ENCODE measurements at regions not wholly inside any gene's neighbourhood (a gene's known extent, or its start where the extent isn't known, plus 50 kb on each side); places are given as distances from the start of the nearest gene placed in this dataset.
"Not testable (repeated sequence)": the region's sequence is repeated elsewhere in the genome, so short reads cannot be mapped to it uniquely, and the experiment has no call there.

DNA sequence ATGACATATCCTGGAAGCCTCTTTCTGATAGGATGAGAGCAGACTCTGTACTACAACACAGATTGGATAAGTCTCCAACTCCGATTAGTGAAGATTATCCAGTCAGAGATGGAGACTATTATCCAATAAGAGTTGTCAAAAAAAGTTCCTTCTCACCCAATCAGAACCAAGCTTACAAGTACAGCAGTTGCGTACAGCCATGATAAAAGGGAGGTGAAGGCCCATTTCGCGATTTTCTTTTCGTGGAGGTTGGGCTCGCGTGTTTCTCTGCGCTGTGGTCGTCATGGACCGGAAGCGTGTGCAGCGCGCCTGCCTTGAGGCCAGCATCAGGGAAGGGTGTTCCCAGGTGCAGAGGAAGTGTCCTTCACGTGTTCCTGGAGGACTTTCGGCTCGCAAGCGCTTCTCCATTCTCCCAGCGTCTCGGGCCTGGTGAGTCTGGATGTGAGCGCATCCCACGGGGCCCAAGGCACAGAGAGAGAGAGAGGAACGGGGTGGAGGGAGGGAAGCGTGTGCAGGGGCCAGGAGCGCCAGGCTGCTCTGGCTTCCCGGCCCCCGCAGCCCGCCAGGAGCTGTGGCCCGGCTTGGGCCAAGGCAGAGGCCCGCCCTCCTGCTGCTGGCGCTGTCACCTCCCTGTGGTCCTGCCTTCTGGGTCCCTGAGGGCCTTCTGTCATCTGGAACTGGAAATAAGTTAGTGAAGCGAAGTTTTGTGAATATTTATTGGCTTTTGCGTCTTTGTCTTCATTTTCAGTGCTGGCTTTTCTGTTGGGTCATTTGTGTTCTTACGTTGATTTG lies 53.9 kb downstream of the CDRT15L2 start:
- H3K27me3 ChIP-seq (ENCODE audit: control insufficient read depth, insufficient read depth, low read length); H3K36me3 ChIP-seq (ENCODE audit: control insufficient read depth, insufficient read depth, low read length); H3K4me3 ChIP-seq (ENCODE audit: low read depth, low read length); H3K9me3 ChIP-seq (ENCODE audit: control insufficient read depth, insufficient read depth, low read length); H3K9ac ChIP-seq (ENCODE audit: low read depth, low read length); H3K4me1 ChIP-seq (ENCODE audit: control insufficient read depth, insufficient read depth, low read length); H3K27ac ChIP-seq (ENCODE audit: low read depth, low read length): not testable (repeated sequence)

DNA sequence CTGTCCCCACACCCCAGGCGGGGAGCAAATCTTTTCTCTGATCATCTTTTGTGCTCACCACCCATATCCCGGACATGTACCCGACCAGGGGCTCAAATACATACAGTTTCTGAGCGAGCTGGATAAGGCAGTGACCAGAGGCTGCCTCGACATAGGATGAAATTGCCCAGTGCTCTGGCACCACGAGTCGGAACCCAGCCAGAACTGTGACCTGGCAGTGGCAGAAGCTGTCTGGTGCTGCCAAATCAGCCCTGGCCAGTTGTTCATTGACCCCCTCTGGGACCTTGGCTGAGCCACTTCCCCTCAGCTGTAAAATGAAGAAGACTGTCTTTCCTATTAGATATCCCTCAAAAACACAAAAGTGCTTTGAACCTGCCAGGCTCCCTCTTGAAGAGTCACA lies 60.6 kb downstream of the CDRT15L2 start:
- not testable (repeated sequence) for H3K27ac ChIP-seq (ENCODE audit: low read depth, low read length); H3K9me3 ChIP-seq (ENCODE audit: control insufficient read depth, insufficient read depth, low read length); H3K9ac ChIP-seq (ENCODE audit: low read depth, low read length); H3K27me3 ChIP-seq (ENCODE audit: control insufficient read depth, insufficient read depth, low read length); H3K36me3 ChIP-seq (ENCODE audit: control insufficient read depth, insufficient read depth, low read length); H3K4me1 ChIP-seq (ENCODE audit: control insufficient read depth, insufficient read depth, low read length); H3K4me3 ChIP-seq (ENCODE audit: low read depth, low read length)

- H3K4me3 ChIP-seq (ENCODE audit: low read depth, low read length); H3K9me3 ChIP-seq (ENCODE audit: control insufficient read depth, insufficient read depth, low read length); H3K9ac ChIP-seq (ENCODE audit: low read depth, low read length); H3K4me1 ChIP-seq (ENCODE audit: control insufficient read depth, insufficient read depth, low read length); H3K27ac ChIP-seq (ENCODE audit: low read depth, low read length); H3K36me3 ChIP-seq (ENCODE audit: control insufficient read depth, insufficient read depth, low read length); H3K27me3 ChIP-seq (ENCODE audit: control insufficient read depth, insufficient read depth, low read length): not testable (repeated sequence)
These were observed 67.2 kb downstream of the CDRT15L2 start for GRCh38 chr17:20646661-20647272.

- H3K27ac ChIP-seq (ENCODE audit: low read depth, low read length); H3K36me3 ChIP-seq (ENCODE audit: control insufficient read depth, insufficient read depth, low read length); H3K9ac ChIP-seq (ENCODE audit: low read depth, low read length); H3K9me3 ChIP-seq (ENCODE audit: control insufficient read depth, insufficient read depth, low read length); H3K27me3 ChIP-seq (ENCODE audit: control insufficient read depth, insufficient read depth, low read length); H3K4me3 ChIP-seq (ENCODE audit: low read depth, low read length); H3K4me1 ChIP-seq (ENCODE audit: control insufficient read depth, insufficient read depth, low read length): not testable (repeated sequence)
These were observed 69.7 kb downstream of the CDRT15L2 start for GRCh38 chr17:20649097-20649767.

DNA sequence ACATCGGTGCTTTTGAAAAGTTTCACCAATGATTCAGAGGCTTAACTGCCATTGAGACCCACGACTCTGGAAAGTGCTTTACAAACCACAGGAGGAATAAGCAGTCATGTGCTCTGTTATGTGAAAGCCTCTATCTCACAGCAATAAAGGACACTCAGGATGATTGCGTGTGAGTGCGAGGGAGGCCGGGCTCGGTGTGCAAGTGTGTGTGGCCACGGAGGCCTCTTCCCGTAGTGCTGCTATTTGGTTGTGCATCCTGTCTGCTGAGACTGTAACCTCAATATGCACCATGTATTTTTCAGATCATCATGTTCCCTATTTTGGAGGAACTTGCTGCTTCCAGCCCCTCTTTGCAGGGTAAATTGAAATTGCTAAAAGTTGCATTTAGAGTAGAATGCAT lies 71.5 kb downstream of the CDRT15L2 start:
- H3K27me3 ChIP-seq (ENCODE audit: control insufficient read depth, insufficient read depth, low read length); H3K9me3 ChIP-seq (ENCODE audit: control insufficient read depth, insufficient read depth, low read length); H3K36me3 ChIP-seq (ENCODE audit: control insufficient read depth, insufficient read depth, low read length); H3K4me1 ChIP-seq (ENCODE audit: control insufficient read depth, insufficient read depth, low read length); H3K27ac ChIP-seq (ENCODE audit: low read depth, low read length); H3K9ac ChIP-seq (ENCODE audit: low read depth, low read length); H3K4me3 ChIP-seq (ENCODE audit: low read depth, low read length): not testable (repeated sequence)

DNA sequence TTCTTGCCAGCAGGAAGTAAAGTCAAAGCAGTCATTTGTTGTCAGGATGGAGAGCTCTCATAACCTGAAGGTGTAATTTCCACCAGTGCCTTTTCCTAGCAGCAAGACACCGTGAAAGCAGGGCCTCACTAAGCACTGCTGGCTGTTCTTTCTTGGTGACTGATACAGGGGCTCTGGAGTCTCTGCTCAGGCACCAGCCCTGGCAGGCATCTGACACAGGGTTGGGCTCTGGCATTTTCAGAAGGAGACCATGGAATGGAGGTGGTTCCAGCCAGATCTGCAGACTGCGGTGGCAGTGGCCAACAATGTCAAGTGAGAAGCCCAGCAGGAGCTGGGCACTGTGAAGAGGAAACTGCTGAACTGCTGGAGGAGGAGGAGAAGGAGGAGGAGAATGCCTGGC lies 72.2 kb downstream of the CDRT15L2 start:
- H3K27me3 ChIP-seq (ENCODE audit: control insufficient read depth, insufficient read depth, low read length); H3K36me3 ChIP-seq (ENCODE audit: control insufficient read depth, insufficient read depth, low read length); H3K9ac ChIP-seq (ENCODE audit: low read depth, low read length); H3K4me1 ChIP-seq (ENCODE audit: control insufficient read depth, insufficient read depth, low read length); H3K9me3 ChIP-seq (ENCODE audit: control insufficient read depth, insufficient read depth, low read length); H3K27ac ChIP-seq (ENCODE audit: low read depth, low read length); H3K4me3 ChIP-seq (ENCODE audit: low read depth, low read length): not testable (repeated sequence)

- not testable (repeated sequence) for H3K9ac ChIP-seq (ENCODE audit: low read depth, low read length); H3K27me3 ChIP-seq (ENCODE audit: control insufficient read depth, insufficient read depth, low read length); H3K4me1 ChIP-seq (ENCODE audit: control insufficient read depth, insufficient read depth, low read length); H3K27ac ChIP-seq (ENCODE audit: low read depth, low read length); H3K4me3 ChIP-seq (ENCODE audit: low read depth, low read length); H3K9me3 ChIP-seq (ENCODE audit: control insufficient read depth, insufficient read depth, low read length); H3K36me3 ChIP-seq (ENCODE audit: control insufficient read depth, insufficient read depth, low read length)
These were observed 73.9 kb downstream of the CDRT15L2 start for GRCh38 chr17:20653391-20653790.

DNA sequence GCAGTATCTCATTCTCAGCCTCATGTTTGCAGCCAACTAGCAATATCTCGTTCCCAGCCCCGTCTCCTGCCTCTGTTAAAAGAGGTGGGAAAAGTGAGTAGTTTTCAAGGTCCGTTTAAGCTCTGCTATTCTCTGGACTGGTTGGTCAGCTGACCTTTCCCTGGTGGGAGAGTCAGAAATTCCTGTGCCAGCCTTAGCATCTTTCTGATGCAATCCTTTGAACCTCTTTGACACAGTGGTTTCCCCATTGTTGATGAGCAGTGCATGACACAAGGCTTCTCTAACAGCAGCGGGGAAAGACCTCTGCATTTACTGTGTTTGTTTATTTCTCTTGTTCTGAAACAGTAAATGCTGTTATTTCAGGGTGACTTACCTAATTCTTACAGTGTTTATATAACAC lies 74.6 kb downstream of the CDRT15L2 start:
- not testable (repeated sequence) for H3K27ac ChIP-seq (ENCODE audit: low read depth, low read length); H3K4me3 ChIP-seq (ENCODE audit: low read depth, low read length); H3K36me3 ChIP-seq (ENCODE audit: control insufficient read depth, insufficient read depth, low read length); H3K27me3 ChIP-seq (ENCODE audit: control insufficient read depth, insufficient read depth, low read length); H3K9me3 ChIP-seq (ENCODE audit: control insufficient read depth, insufficient read depth, low read length); H3K9ac ChIP-seq (ENCODE audit: low read depth, low read length); H3K4me1 ChIP-seq (ENCODE audit: control insufficient read depth, insufficient read depth, low read length)

- H3K36me3 ChIP-seq (ENCODE audit: control insufficient read depth, insufficient read depth, low read length); H3K27ac ChIP-seq (ENCODE audit: low read depth, low read length); H3K4me3 ChIP-seq (ENCODE audit: low read depth, low read length); H3K27me3 ChIP-seq (ENCODE audit: control insufficient read depth, insufficient read depth, low read length); H3K9ac ChIP-seq (ENCODE audit: low read depth, low read length); H3K9me3 ChIP-seq (ENCODE audit: control insufficient read depth, insufficient read depth, low read length); H3K4me1 ChIP-seq (ENCODE audit: control insufficient read depth, insufficient read depth, low read length): not testable (repeated sequence)
These were observed 75.1 kb downstream of the CDRT15L2 start for GRCh38 chr17:20654575-20654974.

DNA sequence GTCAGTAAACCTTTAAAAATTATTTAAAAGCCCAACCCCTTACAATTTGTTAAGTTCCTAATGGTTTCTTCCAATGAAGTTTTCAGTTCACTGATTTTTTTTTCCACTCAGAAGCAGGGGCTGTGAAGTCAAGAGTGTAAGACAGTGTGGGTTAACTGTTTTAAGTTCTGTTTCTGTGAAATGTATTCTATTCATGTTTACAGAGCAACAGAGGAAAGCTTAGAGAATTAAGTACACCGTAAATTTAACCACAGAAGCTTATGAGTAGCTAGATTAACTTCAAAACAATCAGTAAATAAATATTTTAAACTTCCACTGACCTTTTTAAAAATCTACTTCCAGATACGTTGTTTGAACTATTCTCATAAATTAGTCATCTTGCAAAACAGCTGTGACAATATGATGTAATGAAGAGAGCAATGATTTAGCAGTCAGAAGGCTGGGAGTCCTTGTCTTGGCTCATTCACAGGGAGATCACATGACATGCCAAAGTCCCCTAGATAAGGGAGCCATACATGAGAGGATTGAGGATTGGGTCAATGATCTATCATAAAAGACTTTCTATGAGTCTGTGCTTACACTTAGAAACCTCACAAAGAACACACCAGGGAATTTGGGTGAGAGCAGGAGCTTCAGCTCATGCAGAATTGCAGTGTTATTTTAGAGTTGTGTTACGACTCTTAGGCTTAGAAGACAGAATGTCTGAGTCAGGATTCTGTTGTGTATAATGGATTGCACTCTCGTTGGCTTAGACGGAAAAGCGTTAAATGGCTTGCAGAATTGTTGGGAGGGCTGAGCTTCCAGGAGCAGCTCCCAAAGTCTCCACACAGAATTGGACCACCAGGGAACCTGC lies 85.8 kb downstream of the CDRT15L2 start:
- not testable (repeated sequence) for H3K36me3 ChIP-seq (ENCODE audit: control insufficient read depth, insufficient read depth, low read length); H3K9ac ChIP-seq (ENCODE audit: low read depth, low read length); H3K9me3 ChIP-seq (ENCODE audit: control insufficient read depth, insufficient read depth, low read length); H3K4me1 ChIP-seq (ENCODE audit: control insufficient read depth, insufficient read depth, low read length); H3K27ac ChIP-seq (ENCODE audit: low read depth, low read length); H3K4me3 ChIP-seq (ENCODE audit: low read depth, low read length); H3K27me3 ChIP-seq (ENCODE audit: control insufficient read depth, insufficient read depth, low read length)

DNA sequence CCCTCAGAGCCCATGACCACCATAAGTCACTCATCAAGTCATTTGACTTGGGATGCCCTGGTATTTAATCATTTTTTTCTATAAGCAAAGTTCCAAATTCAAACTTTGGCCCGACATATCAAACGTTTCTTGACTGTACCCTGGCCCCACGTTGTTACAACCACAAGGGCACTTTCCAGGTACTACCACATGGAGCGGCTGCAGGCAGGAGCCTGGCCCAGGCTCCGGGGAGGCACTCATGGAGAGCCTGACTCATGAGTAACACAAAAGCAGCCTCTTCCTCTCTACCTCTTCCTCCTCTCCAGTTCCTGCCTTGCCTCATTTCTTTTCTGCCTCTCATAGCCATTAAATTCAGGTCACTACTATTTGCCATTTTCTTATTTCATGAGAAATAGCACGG lies 87.2 kb downstream of the CDRT15L2 start:
- not testable (repeated sequence) for H3K4me1 ChIP-seq (ENCODE audit: control insufficient read depth, insufficient read depth, low read length); H3K9ac ChIP-seq (ENCODE audit: low read depth, low read length); H3K36me3 ChIP-seq (ENCODE audit: control insufficient read depth, insufficient read depth, low read length)

More for the DNA sequence above, 87.2 kb downstream of the CDRT15L2 start:
- not testable (repeated sequence) for H3K9me3 ChIP-seq (ENCODE audit: control insufficient read depth, insufficient read depth, low read length); H3K27ac ChIP-seq (ENCODE audit: low read depth, low read length); H3K27me3 ChIP-seq (ENCODE audit: control insufficient read depth, insufficient read depth, low read length); H3K4me3 ChIP-seq (ENCODE audit: low read depth, low read length)
